MCF 10A (cell line): ENCODE measurements at regions not wholly inside any gene's neighbourhood (a gene's known extent, or its start where the extent isn't known, plus 50 kb on each side); places are given as distances from the start of the nearest gene placed in this dataset.

Experiments used
- BruUV-seq: library from RNA; stranded (reverse); fragments of 400-500 nt; replicated peaks from 2 replicates; lab custom pipeline; 2021; lab: Mats Ljungman, UMichigan
- CTCF ChIA-PET: fragments of 300-600 bp; sonication (Branson Sonifier 250); formaldehyde crosslinking; extraction: SDS; loops from one replicate; lab custom pipeline; 2021; ENCODE audit warnings: antibody characterized with exemption, inconsistent platforms; lab: Yijun Ruan, JAX
- POLR2A ChIA-PET: fragments of 300-600, 350-650 bp; sonication (Branson Sonifier 250); formaldehyde crosslinking; extraction: SDS; loops from one replicate; lab custom pipeline; 2020; ENCODE audit warnings: antibody characterized with exemption, inconsistent platforms; lab: Yijun Ruan, JAX
- DNase-seq: peaks from one replicate; pipeline ENCODE4 v3.0.0-alpha.2; 2018; ENCODE audit not compliant: unreplicated experiment
- H3K27ac Mint-ChIP-seq: one replicate; pipeline ENCODE4 v1.8.0; 2022; ENCODE audit warnings: mild to moderate bottlenecking, low read depth, mixed read lengths; ENCODE audit not compliant: unreplicated experiment
- H3K27me3 Mint-ChIP-seq: one replicate; pipeline ENCODE4 v1.8.0; 2022; ENCODE audit warnings: mixed read lengths; ENCODE audit not compliant: insufficient read depth, unreplicated experiment
- H3K36me3 Mint-ChIP-seq: one replicate; pipeline ENCODE4 v1.8.0; 2022; ENCODE audit warnings: mild to moderate bottlenecking, moderate library complexity, mixed read lengths; ENCODE audit not compliant: insufficient read depth, unreplicated experiment
- H3K4me1 Mint-ChIP-seq: one replicate; pipeline ENCODE4 v1.8.0; 2022; ENCODE audit warnings: mixed read lengths; ENCODE audit not compliant: insufficient read depth, unreplicated experiment
- H3K4me3 Mint-ChIP-seq: one replicate; pipeline ENCODE4 v1.8.0; 2022; ENCODE audit warnings: mild to moderate bottlenecking, moderate library complexity, mixed read lengths; ENCODE audit not compliant: unreplicated experiment
- H3K9me3 Mint-ChIP-seq: one replicate; pipeline ENCODE4 v1.8.0; 2022; ENCODE audit warnings: mixed read lengths; ENCODE audit not compliant: unreplicated experiment
- intact Hi-C: fragments of 100-400 bp; cut with micrococcal nuclease; formaldehyde crosslinking; loops from 2 replicates; pipeline ENCODE4 v1.14.1; 2022
- TF ChIP-seq, protein P1 (sequence below): fragments of 200-600 bp; IDR thresholded peaks from one replicate; pipeline ENCODE4 v1.8.0; 2022; ENCODE audit warnings: antibody characterized with exemption, mild to moderate bottlenecking; ENCODE audit not compliant: unreplicated experiment

GRCh38 chr1:103162360-103162759 is 54.0 kb upstream of the COL11A1 start:
- ChIA-PET CTCF (interaction anchor here (0.6 kb wide), 1 partner anchor 180 kb away, joined by 4 read pairs; no protein-coding TSS in a partner anchor), POLR2A (no interaction called here)
- intact Hi-C loops: no loop called here
- no TSS peak for BruUV-seq
- no peaks in the 10 kb centered on the region for H3K27me3 Mint-ChIP-seq
- no peaks in the 10 kb centered on the region for H3K4me1 Mint-ChIP-seq
- H3K9me3 Mint-ChIP-seq: peaks cover 8% of the 10 kb centered on the region
- TF ChIP-seq, protein P1, sequence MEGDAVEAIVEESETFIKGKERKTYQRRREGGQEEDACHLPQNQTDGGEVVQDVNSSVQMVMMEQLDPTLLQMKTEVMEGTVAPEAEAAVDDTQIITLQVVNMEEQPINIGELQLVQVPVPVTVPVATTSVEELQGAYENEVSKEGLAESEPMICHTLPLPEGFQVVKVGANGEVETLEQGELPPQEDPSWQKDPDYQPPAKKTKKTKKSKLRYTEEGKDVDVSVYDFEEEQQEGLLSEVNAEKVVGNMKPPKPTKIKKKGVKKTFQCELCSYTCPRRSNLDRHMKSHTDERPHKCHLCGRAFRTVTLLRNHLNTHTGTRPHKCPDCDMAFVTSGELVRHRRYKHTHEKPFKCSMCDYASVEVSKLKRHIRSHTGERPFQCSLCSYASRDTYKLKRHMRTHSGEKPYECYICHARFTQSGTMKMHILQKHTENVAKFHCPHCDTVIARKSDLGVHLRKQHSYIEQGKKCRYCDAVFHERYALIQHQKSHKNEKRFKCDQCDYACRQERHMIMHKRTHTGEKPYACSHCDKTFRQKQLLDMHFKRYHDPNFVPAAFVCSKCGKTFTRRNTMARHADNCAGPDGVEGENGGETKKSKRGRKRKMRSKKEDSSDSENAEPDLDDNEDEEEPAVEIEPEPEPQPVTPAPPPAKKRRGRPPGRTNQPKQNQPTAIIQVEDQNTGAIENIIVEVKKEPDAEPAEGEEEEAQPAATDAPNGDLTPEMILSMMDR: no peak
- no peaks in the 10 kb centered on the region for H3K36me3 Mint-ChIP-seq
- DNase-seq: no peak
- no peak overlapping the region for H3K27ac Mint-ChIP-seq
- no peak overlapping the region for H3K4me3 Mint-ChIP-seq

DNA sequence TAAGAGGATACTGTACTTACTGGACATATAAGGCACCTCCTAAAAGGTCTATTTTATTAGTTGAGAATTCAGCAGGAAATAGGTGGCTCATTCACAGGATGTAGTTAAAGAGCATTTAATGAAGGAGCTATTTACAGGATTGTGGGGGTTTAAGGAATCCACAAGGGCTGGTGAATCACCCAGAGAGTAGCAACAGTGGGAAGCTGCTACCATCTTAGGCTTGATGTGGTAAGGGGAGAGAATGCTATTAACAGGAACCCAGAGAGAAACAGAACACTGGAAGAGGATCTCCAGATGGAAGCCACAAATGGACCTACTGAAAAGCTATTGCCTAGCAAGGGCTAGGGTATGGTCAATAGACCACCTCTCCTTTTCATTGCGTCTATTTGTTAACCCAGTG is 52.0 kb upstream of the COL11A1 start:
- no peaks in the 10 kb centered on the region for H3K36me3 Mint-ChIP-seq

More for the DNA sequence above, 52.0 kb upstream of the COL11A1 start:
- Mint-ChIP-seq H3K27ac (no peak overlapping the region), H3K4me1 (peaks cover 5% of the 10 kb centered on the region), H3K27me3 (no peaks in the 10 kb centered on the region), H3K4me3 (no peak overlapping the region), H3K9me3 (no peaks in the 10 kb centered on the region)
- DNase-seq: no peak
- intact Hi-C loops: no loop called here
- ChIA-PET CTCF (interaction anchor here (0.6 kb wide), 1 partner anchor 8 kb away, joined by 3 read pairs; no protein-coding TSS in a partner anchor), POLR2A (no interaction called here)
- BruUV-seq: no TSS peak
- TF ChIP-seq, protein P1: no peak
